ENCODE measurements at regions not wholly inside any gene's neighbourhood (a gene's known extent, or its start where the extent isn't known, plus 50 kb on each side); places are given as distances from the start of the nearest gene placed in this dataset.

GRCh38 chrX:106300239-106300638, 132.1 kb downstream of the PWWP3B start:
- Histone ChIP-seq H3K36me3 (ENCODE audit: control insufficient read depth, insufficient read depth, low read length) (no peaks in the 10 kb centered on the region), H3K27me3 (ENCODE audit: control insufficient read depth, insufficient read depth, low read length) (no peaks in the 10 kb centered on the region), H3K4me3 (ENCODE audit: low read depth, low read length) (no peak overlapping the region)
- no peak for DNase-seq (ENCODE audit: low read depth)
- TF ChIP-seq, protein P1, sequence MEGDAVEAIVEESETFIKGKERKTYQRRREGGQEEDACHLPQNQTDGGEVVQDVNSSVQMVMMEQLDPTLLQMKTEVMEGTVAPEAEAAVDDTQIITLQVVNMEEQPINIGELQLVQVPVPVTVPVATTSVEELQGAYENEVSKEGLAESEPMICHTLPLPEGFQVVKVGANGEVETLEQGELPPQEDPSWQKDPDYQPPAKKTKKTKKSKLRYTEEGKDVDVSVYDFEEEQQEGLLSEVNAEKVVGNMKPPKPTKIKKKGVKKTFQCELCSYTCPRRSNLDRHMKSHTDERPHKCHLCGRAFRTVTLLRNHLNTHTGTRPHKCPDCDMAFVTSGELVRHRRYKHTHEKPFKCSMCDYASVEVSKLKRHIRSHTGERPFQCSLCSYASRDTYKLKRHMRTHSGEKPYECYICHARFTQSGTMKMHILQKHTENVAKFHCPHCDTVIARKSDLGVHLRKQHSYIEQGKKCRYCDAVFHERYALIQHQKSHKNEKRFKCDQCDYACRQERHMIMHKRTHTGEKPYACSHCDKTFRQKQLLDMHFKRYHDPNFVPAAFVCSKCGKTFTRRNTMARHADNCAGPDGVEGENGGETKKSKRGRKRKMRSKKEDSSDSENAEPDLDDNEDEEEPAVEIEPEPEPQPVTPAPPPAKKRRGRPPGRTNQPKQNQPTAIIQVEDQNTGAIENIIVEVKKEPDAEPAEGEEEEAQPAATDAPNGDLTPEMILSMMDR (IDR thresholded peaks at IDR 0.05; ENCODE audit: insufficient read depth, low read length, poor library complexity, severe bottlenecking) = no peak

DNA sequence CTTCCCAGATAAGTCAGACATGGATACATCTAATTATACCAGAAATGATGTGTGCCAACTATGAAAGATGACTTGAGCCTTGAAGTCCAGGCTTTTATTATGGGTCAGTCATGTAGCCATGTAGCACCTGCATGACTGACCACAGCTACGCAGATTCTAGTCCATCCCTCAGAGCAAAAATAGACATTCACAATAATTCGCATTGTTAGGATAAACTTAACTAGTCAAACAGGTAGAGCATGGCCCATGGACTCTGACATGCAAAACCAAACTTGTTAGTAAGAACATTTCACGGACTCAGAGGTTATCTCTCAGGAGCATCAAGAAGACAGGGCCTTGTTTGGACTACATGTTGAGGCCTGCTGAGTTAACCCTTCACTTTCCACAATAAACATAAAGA, 132.6 kb downstream of the PWWP3B start:
- Histone ChIP-seq H3K27me3 (ENCODE audit: control insufficient read depth, insufficient read depth, low read length) (no peaks in the 10 kb centered on the region), H3K4me3 (ENCODE audit: low read depth, low read length) (no peak overlapping the region), H3K36me3 (ENCODE audit: control insufficient read depth, insufficient read depth, low read length) (no peaks in the 10 kb centered on the region)
- no peak for DNase-seq (ENCODE audit: low read depth)
- TF ChIP-seq, protein P1 (IDR thresholded peaks at IDR 0.05; ENCODE audit: insufficient read depth, low read length, poor library complexity, severe bottlenecking) = no peak

DNA sequence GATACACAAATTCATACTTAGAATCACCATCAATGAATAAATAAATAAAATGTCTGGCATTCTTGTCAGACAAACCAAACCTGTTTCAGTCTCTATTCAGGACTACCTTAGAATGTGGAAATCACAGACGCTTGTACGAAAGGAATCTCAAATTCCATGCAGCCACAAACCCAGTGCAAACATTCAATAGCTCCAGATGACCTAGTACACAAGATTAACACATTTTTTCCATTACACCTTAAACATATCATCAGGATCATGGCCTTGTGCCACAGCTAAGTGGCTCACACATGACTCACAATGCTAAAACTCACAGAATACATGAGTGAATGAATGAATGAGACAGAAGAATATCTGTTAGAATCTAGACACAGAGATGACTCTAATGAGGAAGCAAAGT, 134.2 kb downstream of the PWWP3B start:
- no peak for DNase-seq (ENCODE audit: low read depth)
- TF ChIP-seq, protein P1 (IDR thresholded peaks at IDR 0.05; ENCODE audit: insufficient read depth, low read length, poor library complexity, severe bottlenecking) = no peak
- Histone ChIP-seq H3K36me3 (ENCODE audit: control insufficient read depth, insufficient read depth, low read length) (no peaks in the 10 kb centered on the region), H3K4me3 (ENCODE audit: low read depth, low read length) (no peak overlapping the region), H3K27me3 (ENCODE audit: control insufficient read depth, insufficient read depth, low read length) (no peaks in the 10 kb centered on the region)

GRCh38 chrX:106306391-106306947, 138.4 kb downstream of the PWWP3B start:
- Histone ChIP-seq H3K36me3 (ENCODE audit: control insufficient read depth, insufficient read depth, low read length) (no peaks in the 10 kb centered on the region), H3K4me3 (ENCODE audit: low read depth, low read length) (no peak overlapping the region), H3K27me3 (ENCODE audit: control insufficient read depth, insufficient read depth, low read length) (no peaks in the 10 kb centered on the region)
- TF ChIP-seq, protein P1 (IDR thresholded peaks at IDR 0.05; ENCODE audit: insufficient read depth, low read length, poor library complexity, severe bottlenecking) = no peak
- DNase-seq (ENCODE audit: low read depth) = no peak

GRCh38 chrX:106323357-106323756, 155.3 kb downstream of the PWWP3B start:
- Histone ChIP-seq H3K27me3 (ENCODE audit: control insufficient read depth, insufficient read depth, low read length) (no peaks in the 10 kb centered on the region), H3K36me3 (ENCODE audit: control insufficient read depth, insufficient read depth, low read length) (no peaks in the 10 kb centered on the region), H3K4me3 (ENCODE audit: low read depth, low read length) (no peak overlapping the region)
- TF ChIP-seq, protein P1 (IDR thresholded peaks at IDR 0.05; ENCODE audit: insufficient read depth, low read length, poor library complexity, severe bottlenecking) = no peak
- no peak for DNase-seq (ENCODE audit: low read depth)

DNA sequence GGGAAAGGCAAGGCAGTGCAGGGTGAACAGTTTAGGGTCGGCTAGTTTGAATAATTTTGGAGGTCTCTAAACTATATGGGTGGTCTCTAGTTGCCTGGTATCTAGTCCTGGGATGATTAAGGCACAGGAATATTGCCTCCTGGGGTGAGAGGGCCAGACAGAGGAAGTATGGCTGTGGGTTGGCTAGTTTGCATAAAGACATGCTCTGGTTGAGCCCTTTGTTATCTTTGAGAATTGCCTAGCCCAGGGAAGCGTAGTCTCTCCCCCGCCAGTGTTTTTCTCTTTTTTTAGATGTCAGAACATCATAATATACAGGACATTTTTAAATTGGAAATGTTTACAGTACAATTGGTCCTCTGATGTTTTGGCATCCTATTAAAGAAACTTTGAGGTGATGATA, 163.5 kb downstream of the PWWP3B start:
- DNase-seq (ENCODE audit: low read depth) = no peak
- H3K4me3 ChIP-seq (ENCODE audit: low read depth, low read length) = no peak overlapping the region
- no peaks in the 10 kb centered on the region for H3K27me3 ChIP-seq (ENCODE audit: control insufficient read depth, insufficient read depth, low read length)
- TF ChIP-seq, protein P1 (IDR thresholded peaks at IDR 0.05; ENCODE audit: insufficient read depth, low read length, poor library complexity, severe bottlenecking) = no peak
- no peaks in the 10 kb centered on the region for H3K36me3 ChIP-seq (ENCODE audit: control insufficient read depth, insufficient read depth, low read length)

All from kidney epithelial cell (primary cell).